HEK293 (cell line): ENCODE measurements at regions not wholly inside any gene's neighbourhood (a gene's known extent, or its start where the extent isn't known, plus 50 kb on each side); places are given as distances from the start of the nearest gene placed in this dataset.

Experiments used
- CTCF ChIA-PET: fragments of 350-600 bp; formaldehyde crosslinking; extraction: SDS; loops from one replicate; lab custom pipeline; 2021; ENCODE audit warnings: antibody characterized with exemption; lab: Yijun Ruan, JAX
- POLR2A ChIA-PET: fragments of 300-600 bp; formaldehyde crosslinking; extraction: SDS; loops from one replicate; lab custom pipeline; 2020; ENCODE audit warnings: antibody characterized with exemption, inconsistent platforms; lab: Yijun Ruan, JAX
- H3K27ac ChIP-seq: fragments of 200-500 bp; sonication (Bioruptor generic); 2 replicates; pipeline ENCODE4 v1.5.1; 2014; ENCODE audit warnings: low read depth, low read length, control low read depth, inconsistent platforms; ENCODE audit errors: extremely low read depth
- H3K36me3 ChIP-seq, 2 experiments: fragments of 200-500 bp in 1 of 2; sonication (Bioruptor generic) in 1 of 2; 1 replicate in 1 of 2; 2 replicates in 1 of 2; pipeline ENCODE4 v1.5.1; 2014 to 2017; ENCODE audit warnings: inconsistent platforms in 2 of 2, low read length in 2 of 2; ENCODE audit not compliant: control insufficient read depth in 2 of 2, insufficient read depth in 1 of 2
- H3K4me1 ChIP-seq: fragments of 200-500 bp; sonication (Bioruptor generic); 2 replicates; pipeline ENCODE4 v1.5.1; 2014; ENCODE audit warnings: mild to moderate bottlenecking, low read length, inconsistent platforms; ENCODE audit not compliant: control insufficient read depth, insufficient read depth
- H3K4me3 ChIP-seq: 2 replicates; pipeline ENCODE4 v1.5.1; 2011; ENCODE audit warnings: low read depth, mild to moderate bottlenecking, control low read depth, low read length, moderate library complexity
- H3K9me3 ChIP-seq: fragments of 200-500 bp; sonication (Bioruptor generic); 2 replicates; pipeline ENCODE4 v1.5.1; 2014; ENCODE audit warnings: low read depth, low read length, inconsistent platforms; ENCODE audit not compliant: control insufficient read depth, insufficient read depth
- EGR2 ChIP-seq: fragments of 450-650 bp; formaldehyde crosslinking; IDR thresholded peaks from 2 replicates; pipeline ENCODE4 v1.5.1; 2016; ENCODE audit warnings: low read depth, missing biosample characterization, missing genetic modification characterization
- MYNN ChIP-seq: fragments of 450-650 bp; formaldehyde crosslinking; IDR thresholded peaks from 2 replicates; pipeline ENCODE4 v1.5.1; 2016; ENCODE audit warnings: missing biosample characterization, missing genetic modification characterization, borderline replicate concordance
- TCF7L2 ChIP-seq: IDR thresholded peaks from 2 replicates; pipeline ENCODE4 v1.6.1; 2011; ENCODE audit warnings: low read depth, mild to moderate bottlenecking, inconsistent platforms, low read length, moderate library complexity, borderline replicate concordance
- ZBTB11 ChIP-seq: fragments of 450-650 bp; formaldehyde crosslinking; conservative IDR thresholded peaks from 2 replicates; pipeline ENCODE4 v1.5.1; 2016; ENCODE audit warnings: low read depth, missing biosample characterization, missing genetic modification characterization
- ZNF157 ChIP-seq: fragments of 450-650 bp; formaldehyde crosslinking; IDR thresholded peaks from 2 replicates; pipeline ENCODE4 v1.5.1; 2016; ENCODE audit warnings: missing biosample characterization, missing genetic modification characterization
- ZNF18 ChIP-seq: fragments of 450-650 bp; formaldehyde crosslinking; IDR thresholded peaks from 2 replicates; pipeline ENCODE4 v1.5.1; 2016; ENCODE audit warnings: missing biosample characterization, missing genetic modification characterization
- ZNF221 ChIP-seq: fragments of 450-650 bp; formaldehyde crosslinking; IDR thresholded peaks from 2 replicates; pipeline ENCODE4 v1.5.1; 2017; ENCODE audit warnings: missing biosample characterization, missing genetic modification characterization, borderline replicate concordance
- ZNF223 ChIP-seq: fragments of 450-650 bp; formaldehyde crosslinking; IDR thresholded peaks from 2 replicates; pipeline ENCODE4 v1.5.1; 2016; ENCODE audit warnings: missing biosample characterization, missing genetic modification characterization
- ZNF266 ChIP-seq: fragments of 450-650 bp; formaldehyde crosslinking; IDR thresholded peaks from 2 replicates; pipeline ENCODE4 v1.5.1; 2016; ENCODE audit warnings: missing biosample characterization, missing genetic modification characterization, low read depth
- ZNF280C ChIP-seq: fragments of 450-650 bp; formaldehyde crosslinking; IDR thresholded peaks from 2 replicates; pipeline ENCODE4 v1.5.1; 2016; ENCODE audit warnings: missing biosample characterization, missing genetic modification characterization
- ZNF350 ChIP-seq: fragments of 450-650 bp; formaldehyde crosslinking; IDR thresholded peaks from 2 replicates; pipeline ENCODE4 v1.5.0; 2017; ENCODE audit warnings: missing biosample characterization, mild to moderate bottlenecking, missing genetic modification characterization
- ZNF354C ChIP-seq: fragments of 450-650 bp; formaldehyde crosslinking; IDR thresholded peaks from 2 replicates; pipeline ENCODE4 v1.5.1; 2016; ENCODE audit warnings: missing biosample characterization, missing genetic modification characterization, low read depth, borderline replicate concordance
- ZNF366 ChIP-seq: fragments of 450-650 bp; formaldehyde crosslinking; conservative IDR thresholded peaks from 2 replicates; pipeline ENCODE4 v1.5.1; 2016; ENCODE audit warnings: missing biosample characterization, missing genetic modification characterization
- ZNF37A ChIP-seq: fragments of 450-650 bp; IDR thresholded peaks from 2 replicates; pipeline ENCODE4 v1.5.1; 2018; ENCODE audit warnings: missing biosample characterization, missing genetic modification characterization
- ZNF404 ChIP-seq: fragments of 450-650 bp; formaldehyde crosslinking; IDR thresholded peaks from 2 replicates; pipeline ENCODE4 v1.5.1; 2017; ENCODE audit warnings: missing biosample characterization, missing genetic modification characterization
- ZNF423 ChIP-seq: fragments of 450-650 bp; formaldehyde crosslinking; IDR thresholded peaks from 2 replicates; pipeline ENCODE4 v1.5.1; 2016; ENCODE audit warnings: missing biosample characterization, missing genetic modification characterization
- ZNF513 ChIP-seq: fragments of 450-650 bp; IDR thresholded peaks from 2 replicates; pipeline ENCODE4 v1.5.1; 2018; ENCODE audit warnings: missing biosample characterization, missing genetic modification characterization
- ZNF626 ChIP-seq: fragments of 450-650 bp; sonication (Bioruptor Pico); formaldehyde crosslinking; IDR thresholded peaks from 2 replicates; pipeline ENCODE4 v1.5.1; 2018; ENCODE audit warnings: missing biosample characterization, missing genetic modification characterization, inconsistent platforms
- ZNF670 ChIP-seq: fragments of 450-650 bp; formaldehyde crosslinking; IDR thresholded peaks from 2 replicates; pipeline ENCODE4 v1.5.1; 2016; ENCODE audit warnings: missing biosample characterization, missing genetic modification characterization, low read depth
- ZNF792 ChIP-seq: fragments of 450-650 bp; formaldehyde crosslinking; IDR thresholded peaks from 2 replicates; pipeline ENCODE4 v1.5.1; 2016; ENCODE audit warnings: missing biosample characterization, missing genetic modification characterization

- POLR2A ChIA-PET: no interaction called here
- TF ChIP-seq ZBTB11 (no peak), ZNF37A (tag by site-specific recombination) (no peak), ZNF670 (tag by site-specific recombination) (no peak), ZNF223 (tag by site-specific recombination) (no peak), TCF7L2 (no peak), ZNF266 (tag by site-specific recombination) (no peak), ZNF354C (tag by site-specific recombination) (no peak), ZNF423 (tag by site-specific recombination) (no peak), ZNF792 (tag by site-specific recombination) (no peak), ZNF18 (no peak), ZNF404 (no peak), ZNF221 (tag by site-specific recombination) (no peak), ZNF280C (tag by site-specific recombination) (no peak), MYNN (tag by site-specific recombination) (no peak), ZNF366 (no peak), ZNF513 (tag by site-specific recombination) (no peak), ZNF350 (tag by site-specific recombination) (no peak), ZNF626 (no peak), EGR2 (tag by site-specific recombination) (no peak), ZNF157 (tag by site-specific recombination) (no peak)
- CTCF ChIA-PET: no interaction called here
- Histone ChIP-seq H3K27ac (no peak overlapping the region), H3K36me3 (no peaks in the 10 kb centered on the region), H3K9me3 (no peaks in the 10 kb centered on the region), H3K4me3 (no peak overlapping the region), H3K4me1 (no peaks in the 10 kb centered on the region)
Observed at GRCh38 chr2:217001740-217002139, 141.9 kb upstream of the TNP1 start.
